Esophagus squamous epithelium (tissue), 4 donors: ENCODE measurements at regions not wholly inside any gene's neighbourhood (a gene's known extent, or its start where the extent isn't known, plus 50 kb on each side); places are given as distances from the start of the nearest gene placed in this dataset.

ENCODE experiments used
- POLR2A ChIP-seq, 4 donors: fragments of 450-650 bp; IDR thresholded peaks; one replicate each; pipeline ENCODE4 v1.6.1; 2017; ENCODE audit warnings: antibody characterized with exemption in 4 of 4, mild to moderate bottlenecking in 4 of 4, moderate library complexity in 3 of 4
- TF ChIP-seq, protein P1 (sequence below), 6 experiments: fragments of 450-650 bp in 4 of 6; fragments of 200-600 bp in 2 of 6; sonication (generic) in 2 of 6; IDR thresholded peaks; one replicate each; pipeline ENCODE4 v1.5.1; 2016 to 2019; ENCODE audit warnings: antibody characterized with exemption in 6 of 6, mild to moderate bottlenecking in 4 of 6, moderate library complexity in 4 of 6

GRCh38 chr21:41604583-41605041 is 96.7 kb upstream of the TMPRSS2 start:
- TF ChIP-seq, protein P1, sequence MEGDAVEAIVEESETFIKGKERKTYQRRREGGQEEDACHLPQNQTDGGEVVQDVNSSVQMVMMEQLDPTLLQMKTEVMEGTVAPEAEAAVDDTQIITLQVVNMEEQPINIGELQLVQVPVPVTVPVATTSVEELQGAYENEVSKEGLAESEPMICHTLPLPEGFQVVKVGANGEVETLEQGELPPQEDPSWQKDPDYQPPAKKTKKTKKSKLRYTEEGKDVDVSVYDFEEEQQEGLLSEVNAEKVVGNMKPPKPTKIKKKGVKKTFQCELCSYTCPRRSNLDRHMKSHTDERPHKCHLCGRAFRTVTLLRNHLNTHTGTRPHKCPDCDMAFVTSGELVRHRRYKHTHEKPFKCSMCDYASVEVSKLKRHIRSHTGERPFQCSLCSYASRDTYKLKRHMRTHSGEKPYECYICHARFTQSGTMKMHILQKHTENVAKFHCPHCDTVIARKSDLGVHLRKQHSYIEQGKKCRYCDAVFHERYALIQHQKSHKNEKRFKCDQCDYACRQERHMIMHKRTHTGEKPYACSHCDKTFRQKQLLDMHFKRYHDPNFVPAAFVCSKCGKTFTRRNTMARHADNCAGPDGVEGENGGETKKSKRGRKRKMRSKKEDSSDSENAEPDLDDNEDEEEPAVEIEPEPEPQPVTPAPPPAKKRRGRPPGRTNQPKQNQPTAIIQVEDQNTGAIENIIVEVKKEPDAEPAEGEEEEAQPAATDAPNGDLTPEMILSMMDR (IDR thresholded peaks at IDR 0.05), result no peak
- TF ChIP-seq POLR2A (IDR thresholded peaks at IDR 0.05), result no peak
